Thoracic aorta (tissue), 2 donors: ENCODE measurements at regions not wholly inside any gene's neighbourhood (a gene's known extent, or its start where the extent isn't known, plus 50 kb on each side); places are given as distances from the start of the nearest gene placed in this dataset.

Source experiments
- ATAC-seq: fragments of 150-250 bp; one replicate; pipeline ENCODE4 v1.8.0; 2017; ENCODE audit warnings: low read depth; ENCODE audit not compliant: insufficient number of reproducible peaks, low FRiP score
- DNase-seq: peaks from one replicate; pipeline ENCODE4 v3.0.0-alpha.2; 2020; ENCODE audit warnings: low spot score
- H3K27ac ChIP-seq, 2 donors: fragments of 200-600 bp; sonication (generic); 1 replicate in 1 of 2; 2 replicates in 1 of 2; pipeline ENCODE4 v1.5.1; 2016; ENCODE audit warnings: mild to moderate bottlenecking in 2 of 2, moderate library complexity in 2 of 2
- H3K27me3 ChIP-seq: fragments of 200-600 bp; sonication (generic); replicated peaks from 2 replicates; pipeline ENCODE4 v1.6.0; 2016; ENCODE audit warnings: mild to moderate bottlenecking; ENCODE audit not compliant: insufficient read depth
- H3K36me3 ChIP-seq: fragments of 200-600 bp; sonication (generic); one replicate; pipeline ENCODE4 v1.5.1; 2016
- H3K4me1 ChIP-seq, 2 donors: fragments of 200-600 bp; sonication (generic); 1 replicate in 1 of 2; 2 replicates in 1 of 2; pipeline versions ENCODE4 v1.5.1 to v1.6.0; 2016; ENCODE audit warnings: low read depth in 2 of 2, mild to moderate bottlenecking in 1 of 2; ENCODE audit not compliant: control insufficient read depth in 1 of 2
- H3K4me3 ChIP-seq: fragments of 200-600 bp; sonication (generic); 2 replicates; pipeline ENCODE4 v1.5.1; 2016; ENCODE audit warnings: mild to moderate bottlenecking
- H3K9me3 ChIP-seq: fragments of 200-600 bp; sonication (generic); 2 replicates; pipeline ENCODE4 v1.5.1; 2016
- CTCF ChIP-seq: fragments of 200-600 bp; sonication (generic); IDR thresholded peaks from one replicate; pipeline ENCODE4 v1.5.1; 2019; ENCODE audit warnings: antibody characterized with exemption

GRCh38 chr14:66174453-66174891, 311.7 kb upstream of the CCDC196 start:
- Histone ChIP-seq H3K27ac (no peak overlapping the region), H3K4me3 (no peak overlapping the region), H3K9me3 (peaks cover 3% of the 10 kb centered on the region), H3K4me1 (no peaks in the 10 kb centered on the region), H3K36me3 (no peaks in the 10 kb centered on the region), H3K27me3 (no peaks in the 10 kb centered on the region)
- DNase-seq = no peak
- ATAC-seq = no peak
- no peak for TF ChIP-seq CTCF

GRCh38 chr14:66177935-66178334, 308.2 kb upstream of the CCDC196 start:
- Histone ChIP-seq H3K27ac (no peak overlapping the region), H3K4me3 (no peak overlapping the region), H3K9me3 (peaks cover 3% of the 10 kb centered on the region), H3K36me3 (no peaks in the 10 kb centered on the region), H3K4me1 (no peaks in the 10 kb centered on the region), H3K27me3 (no peaks in the 10 kb centered on the region)
- no peak for TF ChIP-seq CTCF
- ATAC-seq = no peak
- no peak for DNase-seq

- no peak for TF ChIP-seq CTCF
Measured at GRCh38 chr14:66196670-66197069, 289.5 kb upstream of the CCDC196 start.

GRCh38 chr14:66197276-66197675, 288.9 kb upstream of the CCDC196 start:
- no peak overlapping the region for H3K4me3 ChIP-seq
- DNase-seq = no peak

More at GRCh38 chr14:66196670-66197069, 289.5 kb upstream of the CCDC196 start:
- Histone ChIP-seq H3K9me3 (no peaks in the 10 kb centered on the region), H3K36me3 (no peaks in the 10 kb centered on the region), H3K27me3 (no peaks in the 10 kb centered on the region), H3K4me1 (no peaks in the 10 kb centered on the region), H3K27ac (no peak overlapping the region), H3K4me3 (no peak overlapping the region)
- ATAC-seq (no peak), DNase-seq (no peak)

GRCh38 chr14:66206554-66206953, 279.6 kb upstream of the CCDC196 start:
- H3K4me1 ChIP-seq = no peaks in the 10 kb centered on the region
- DNase-seq = no peak
- H3K27ac ChIP-seq = no peak overlapping the region
- H3K36me3 ChIP-seq = no peaks in the 10 kb centered on the region
- TF ChIP-seq CTCF = no peak
- no peaks in the 10 kb centered on the region for H3K27me3 ChIP-seq
- ATAC-seq = no peak
- H3K4me3 ChIP-seq = no peak overlapping the region
- H3K9me3 ChIP-seq = no peaks in the 10 kb centered on the region

More at GRCh38 chr14:66197276-66197675, 288.9 kb upstream of the CCDC196 start:
- Histone ChIP-seq H3K4me1 (no peaks in the 10 kb centered on the region), H3K27me3 (no peaks in the 10 kb centered on the region), H3K9me3 (no peaks in the 10 kb centered on the region), H3K36me3 (no peaks in the 10 kb centered on the region), H3K27ac (no peak overlapping the region)
- no peak for ATAC-seq
- TF ChIP-seq CTCF = no peak
